Fibroblast of peridontal ligament (primary cell): ENCODE measurements at regions not wholly inside any gene's neighbourhood (a gene's known extent, or its start where the extent isn't known, plus 50 kb on each side); places are given as distances from the start of the nearest gene placed in this dataset.
"Not testable (repeated sequence)": the region's sequence is repeated elsewhere in the genome, so short reads cannot be mapped to it uniquely, and the experiment has no call there.

Experiments used
- DNase-seq: peaks from one replicate; pipeline ENCODE4 v3.0.0-alpha.2; 2010; ENCODE audit errors: extremely low read depth

GRCh38 chr5:110872200-110872599 lies 133.4 kb downstream of the SLC25A46 start:
- no peak for DNase-seq

- DNase-seq: no peak
These were observed 134.2 kb downstream of the SLC25A46 start for GRCh38 chr5:110872963-110873362.

GRCh38 chr5:110873773-110874437 lies 135.1 kb downstream of the SLC25A46 start:
- DNase-seq: no peak

GRCh38 chr5:110875115-110875514 lies 136.3 kb downstream of the SLC25A46 start:
- DNase-seq: not testable (repeated sequence)

- no peak for DNase-seq
These were observed 139.3 kb downstream of the SLC25A46 start for GRCh38 chr5:110878115-110878514.

GRCh38 chr5:110879675-110880074 lies 140.9 kb downstream of the SLC25A46 start:
- DNase-seq: no peak

GRCh38 chr5:110880413-110880812 lies 141.6 kb downstream of the SLC25A46 start:
- peak; percentile 96 for DNase-seq

- peak; percentile 33 for DNase-seq
These were observed 145.2 kb downstream of the SLC25A46 start for GRCh38 chr5:110884005-110884404.

- not testable (repeated sequence) for DNase-seq
These were observed 148.4 kb downstream of the SLC25A46 start for GRCh38 chr5:110887170-110887569.

GRCh38 chr5:110893854-110894483 lies 155.2 kb downstream of the SLC25A46 start:
- DNase-seq: not testable (repeated sequence)

- DNase-seq: no peak
These were observed 156.0 kb downstream of the SLC25A46 start for GRCh38 chr5:110894805-110895204.

GRCh38 chr5:110896901-110897300 lies 158.1 kb downstream of the SLC25A46 start:
- peak; percentile 83 for DNase-seq

GRCh38 chr5:110899566-110900412 lies 161.0 kb downstream of the SLC25A46 start:
- DNase-seq: no peak

- peak; percentile 88 for DNase-seq
These were observed 162.0 kb downstream of the SLC25A46 start for GRCh38 chr5:110900829-110901228.

- DNase-seq: no peak
These were observed 165.2 kb downstream of the SLC25A46 start for GRCh38 chr5:110903966-110904365.

GRCh38 chr5:110908848-110909247 lies 162.7 kb upstream of the TSLP start:
- no peak for DNase-seq

GRCh38 chr5:110909415-110909814 lies 162.1 kb upstream of the TSLP start:
- DNase-seq: no peak

- peak; percentile 82 for DNase-seq
These were observed 161.6 kb upstream of the TSLP start for GRCh38 chr5:110909950-110910349.

- DNase-seq: no peak
These were observed 158.3 kb upstream of the TSLP start for GRCh38 chr5:110913221-110913620.

GRCh38 chr5:110916381-110917049 lies 155.0 kb upstream of the TSLP start:
- DNase-seq: peak; percentile 85

GRCh38 chr5:110917161-110917875 lies 154.2 kb upstream of the TSLP start:
- peak; percentile 27 for DNase-seq
